ENCODE measurements at regions not wholly inside any gene's neighbourhood (a gene's known extent, or its start where the extent isn't known, plus 50 kb on each side); places are given as distances from the start of the nearest gene placed in this dataset.
A peak's percentile ranks its signal among the peaks of the same experiment; 100 is the strongest.

DNA sequence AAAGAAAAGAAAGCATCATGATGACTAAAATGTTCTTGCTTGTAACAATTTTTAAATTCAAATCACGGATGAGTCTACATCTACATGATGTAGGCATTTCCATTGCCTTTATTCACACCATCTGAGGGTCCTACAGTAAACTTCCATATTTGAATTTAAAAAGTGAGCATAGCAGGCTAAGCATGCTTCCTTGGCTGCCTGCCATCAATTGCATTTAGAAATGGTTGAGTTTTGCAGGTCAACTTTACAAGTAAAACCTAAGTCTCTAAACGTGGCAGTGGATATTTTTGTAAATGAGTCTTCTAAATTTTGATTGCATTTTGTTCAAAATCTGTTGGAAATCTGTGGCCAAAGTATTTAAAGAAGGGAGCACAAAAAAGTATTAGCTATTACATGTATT, 136.5 kb upstream of the PTCH1 start:
- DNase-seq = no peak

DNA sequence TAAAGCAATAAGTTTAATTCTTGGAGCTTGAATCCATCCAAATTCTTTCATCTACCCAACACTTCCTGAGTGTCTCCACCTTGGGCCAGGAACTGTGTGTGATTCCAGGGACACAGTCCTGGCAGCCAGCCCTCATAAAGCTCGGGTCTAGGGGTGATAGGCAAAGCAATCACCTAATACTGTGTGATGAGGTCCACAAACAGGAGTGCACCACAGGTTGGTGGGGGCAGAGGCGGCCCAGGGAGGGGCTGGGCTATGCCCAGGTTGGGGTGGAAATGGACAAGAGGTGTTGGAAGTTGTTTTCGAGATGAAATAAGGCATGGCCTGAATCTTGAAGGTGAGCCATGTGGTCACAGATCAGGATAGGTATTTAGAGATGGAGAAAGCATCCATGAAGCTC, 133.9 kb upstream of the PTCH1 start:
- DNase-seq = no peak

DNA sequence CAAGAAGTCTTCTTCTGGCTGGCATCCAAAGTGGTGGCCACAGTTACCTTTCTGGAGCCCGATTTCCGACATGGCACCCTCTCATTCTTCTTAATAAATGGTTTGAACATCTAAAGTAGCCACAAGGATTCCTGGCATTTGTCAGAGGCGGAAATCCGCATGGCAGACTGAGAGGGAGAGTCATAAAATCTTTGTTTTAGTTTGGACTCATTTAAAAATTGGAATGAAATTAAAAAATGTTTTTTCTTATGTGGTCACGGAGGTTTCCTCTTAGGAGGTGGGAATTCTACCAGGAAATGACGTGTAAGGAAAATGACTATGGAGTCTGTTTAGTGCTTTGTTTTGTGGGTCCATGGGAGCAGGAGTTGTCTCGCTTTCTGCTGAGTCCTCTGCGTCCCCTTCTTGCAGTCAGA, 133.0 kb upstream of the PTCH1 start:
- no peak for DNase-seq

DNA sequence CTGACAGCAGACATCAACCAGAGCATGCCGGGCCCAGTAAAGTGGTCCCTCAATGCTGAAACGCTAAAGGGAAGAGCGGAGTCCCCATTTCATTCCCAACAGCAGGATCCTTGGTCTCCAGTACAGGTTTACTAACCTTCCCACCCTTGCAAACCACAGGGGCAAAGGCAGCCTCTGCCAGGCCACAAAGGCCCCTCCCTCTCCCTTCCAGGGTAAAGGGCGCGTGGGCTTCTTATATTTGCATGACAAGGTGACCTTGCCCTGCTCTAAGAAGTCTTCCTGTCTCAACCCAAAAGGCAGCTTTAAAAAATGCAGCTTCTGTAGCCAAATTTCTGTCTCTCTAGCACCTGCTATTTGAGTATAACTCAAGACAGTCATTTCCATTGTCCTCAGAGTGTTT, 131.5 kb upstream of the PTCH1 start:
- DNase-seq = no peak

DNA sequence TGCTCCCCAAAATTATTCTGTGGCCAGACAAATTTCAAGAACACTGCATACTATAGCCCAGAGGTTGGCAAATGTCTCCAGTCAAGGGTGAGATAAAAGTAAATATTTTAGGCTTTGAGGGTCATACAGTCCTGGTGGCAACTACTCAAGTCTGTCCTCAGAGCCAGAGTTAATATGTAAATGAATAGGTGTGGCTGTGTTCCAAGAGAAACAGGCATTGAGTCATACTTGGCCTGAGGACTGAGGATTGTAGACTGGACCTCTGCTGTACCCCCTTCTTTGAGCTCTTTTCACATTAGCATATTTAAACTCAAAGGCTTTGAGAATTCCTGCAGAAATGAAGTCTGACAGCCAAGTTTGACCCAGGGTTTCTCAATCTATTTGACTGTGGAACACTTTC, 129.2 kb upstream of the PTCH1 start:
- no peak for DNase-seq

DNA sequence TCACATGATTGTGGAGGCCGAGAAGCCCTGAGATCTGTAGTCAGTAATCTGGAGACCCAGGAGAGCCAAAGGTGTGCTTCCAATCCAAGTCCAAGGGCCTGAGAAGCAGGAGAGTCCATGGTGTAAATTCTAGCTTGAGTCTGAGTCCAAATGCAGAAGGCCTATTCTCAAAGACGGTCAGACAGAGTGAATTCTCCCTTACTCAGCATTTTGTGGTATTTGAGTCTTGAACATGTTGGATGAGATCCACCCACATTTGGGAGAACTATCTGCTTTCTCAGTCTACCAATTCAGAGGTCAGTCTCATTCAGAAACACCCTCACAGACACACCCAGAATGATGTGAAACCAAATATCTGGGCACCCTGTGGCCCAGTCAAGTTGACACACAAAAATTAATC, 128.8 kb upstream of the PTCH1 start:
- DNase-seq = no peak

DNA sequence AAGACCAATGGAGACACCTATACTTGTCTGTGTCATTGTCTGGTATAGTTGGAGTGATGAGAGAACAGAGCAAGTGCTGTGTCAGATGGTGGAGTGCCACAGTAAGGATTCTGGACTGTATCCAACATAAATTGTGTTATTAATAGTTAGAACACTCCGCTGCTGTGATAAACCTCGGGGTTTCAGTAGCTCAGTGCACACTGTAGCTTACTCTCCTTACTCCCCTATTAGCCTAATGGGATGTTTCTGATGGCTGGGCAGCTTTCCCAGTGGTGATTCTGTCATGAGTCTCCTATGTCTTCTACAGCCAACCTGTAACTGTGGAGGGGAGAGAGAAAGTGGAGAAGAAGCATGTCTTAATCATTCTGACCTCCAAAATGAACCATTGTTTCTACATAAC, 127.6 kb upstream of the PTCH1 start:
- DNase-seq = no peak

DNA sequence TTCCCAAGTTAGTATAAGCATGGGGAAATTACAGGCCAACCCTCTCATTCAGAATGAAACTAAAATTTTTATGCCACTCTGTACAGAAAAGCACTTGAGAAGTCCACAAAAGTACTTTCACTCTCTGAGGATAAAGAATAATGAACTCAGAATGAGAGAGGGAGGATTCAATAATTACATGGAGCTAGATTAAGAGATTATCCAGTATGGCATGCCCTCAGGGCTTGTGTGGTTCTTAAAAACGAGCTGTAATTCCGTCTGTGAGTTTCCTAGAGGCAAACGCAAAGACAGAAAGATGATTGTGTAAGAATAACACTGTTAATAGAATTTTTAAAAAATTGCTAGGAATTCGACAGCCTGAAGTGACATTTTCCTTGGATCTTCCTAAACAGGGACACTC, 126.8 kb upstream of the PTCH1 start:
- DNase-seq = no peak

DNA sequence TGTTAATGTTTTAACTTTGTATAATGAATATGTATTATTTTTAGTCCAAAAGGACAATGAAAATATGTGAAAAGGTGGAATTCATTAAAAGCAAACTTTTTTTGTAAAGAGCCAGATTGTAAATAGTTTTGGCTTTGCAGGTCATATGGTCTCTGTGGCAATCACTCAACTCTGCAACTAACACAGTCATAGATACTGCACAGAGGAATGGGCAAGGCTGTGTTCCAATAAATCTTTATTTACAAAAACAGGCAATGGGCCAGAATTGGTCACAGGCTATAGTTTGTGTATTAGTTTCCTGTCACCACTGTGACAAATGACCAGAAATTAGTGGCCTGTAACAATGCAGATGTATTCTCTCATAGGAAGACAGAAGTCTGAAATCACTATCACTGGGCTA, 125.4 kb upstream of the PTCH1 start:
- DNase-seq = no peak

DNA sequence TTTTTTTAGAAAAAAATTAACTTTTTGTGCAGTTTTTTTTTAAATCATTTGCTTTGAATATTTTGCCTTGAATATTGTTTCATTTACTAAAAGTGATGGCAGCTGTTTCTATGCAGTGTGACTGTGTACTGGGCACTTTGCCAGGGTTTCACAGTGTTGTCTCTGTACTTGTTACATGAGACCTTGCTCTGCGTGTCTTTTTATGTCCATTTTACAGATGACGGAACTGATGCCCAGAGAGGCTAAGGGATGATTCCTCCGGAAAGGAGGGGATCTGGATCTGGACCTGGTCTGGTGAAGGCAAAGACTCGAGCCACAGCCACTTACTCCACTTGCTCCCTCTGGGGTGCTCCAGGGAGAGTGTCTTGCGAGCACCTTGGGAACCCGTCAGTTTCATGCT, 124.8 kb upstream of the PTCH1 start:
- no peak for DNase-seq

DNA sequence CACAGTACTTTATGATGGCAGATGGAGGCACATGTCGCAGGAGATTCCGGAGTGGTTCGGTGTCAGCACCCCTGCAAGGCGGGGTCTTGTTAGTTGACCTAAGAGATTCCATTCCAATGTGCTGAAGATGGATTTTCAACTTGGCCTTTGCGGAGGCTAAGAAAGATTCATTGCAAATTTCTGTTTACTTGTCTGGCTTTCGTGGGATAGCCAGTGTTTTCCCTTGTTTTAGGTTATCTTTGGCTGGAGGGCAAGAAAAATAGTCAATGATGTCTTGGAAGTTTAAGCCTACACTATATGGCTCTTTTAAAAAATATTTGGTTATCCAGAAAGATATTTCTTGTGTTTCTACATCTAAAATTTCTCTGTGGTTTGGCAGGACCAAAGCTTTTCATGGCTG, 123.6 kb upstream of the PTCH1 start:
- DNase-seq = no peak

DNA sequence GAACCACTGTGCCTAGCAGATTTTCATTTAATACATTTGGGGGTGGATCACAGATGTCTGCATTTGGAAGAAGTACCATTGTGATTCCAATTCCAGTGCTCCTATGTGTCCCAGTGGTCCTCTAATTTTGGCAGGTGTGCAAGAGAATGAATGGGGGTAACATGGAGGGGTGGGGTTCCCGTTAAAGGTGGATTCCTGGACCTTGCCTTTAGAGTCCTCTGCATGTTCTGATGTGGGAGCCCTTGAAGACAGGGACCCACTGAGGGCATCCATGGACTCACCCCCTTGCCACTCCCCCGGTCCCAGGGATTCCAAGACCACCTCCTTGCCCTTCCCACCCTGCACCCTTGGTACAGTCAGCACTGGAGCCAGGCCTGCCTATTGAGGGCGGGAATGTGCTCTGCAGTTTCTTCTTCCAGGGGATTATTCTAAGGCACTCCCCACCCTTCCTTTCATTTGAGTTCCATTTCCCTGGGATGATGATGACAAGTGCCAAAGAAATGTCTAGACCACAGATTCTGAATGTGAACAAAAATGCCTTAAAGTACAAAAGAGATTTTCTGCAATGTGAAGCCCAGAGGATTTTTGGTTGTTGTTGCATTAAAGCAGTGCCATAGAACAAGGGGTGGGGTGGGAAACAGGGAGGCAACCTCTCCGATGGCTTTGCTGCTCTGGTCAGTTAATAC, 119.4 kb upstream of the PTCH1 start:
- DNase-seq = no peak

DNA sequence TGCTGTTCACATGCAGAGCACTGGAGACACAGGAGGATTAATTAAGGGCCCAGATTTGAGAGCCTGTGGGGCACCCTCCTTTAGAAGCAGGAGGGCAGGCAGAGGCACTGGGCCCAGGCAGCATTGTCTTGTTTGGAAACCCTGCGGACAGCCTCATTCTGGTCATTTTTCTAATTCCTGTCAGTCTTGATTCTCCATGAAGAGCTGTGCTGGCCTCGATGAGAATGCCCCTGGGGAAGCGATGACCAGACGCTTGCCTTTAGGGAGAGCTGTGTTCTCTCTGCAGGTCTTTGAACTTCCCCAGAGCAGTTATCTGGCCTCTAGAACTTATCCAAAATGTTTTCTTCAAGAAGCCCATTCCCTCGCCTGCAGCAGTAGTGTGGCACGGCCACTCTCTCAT, 117.8 kb upstream of the PTCH1 start:
- no peak for DNase-seq

DNA sequence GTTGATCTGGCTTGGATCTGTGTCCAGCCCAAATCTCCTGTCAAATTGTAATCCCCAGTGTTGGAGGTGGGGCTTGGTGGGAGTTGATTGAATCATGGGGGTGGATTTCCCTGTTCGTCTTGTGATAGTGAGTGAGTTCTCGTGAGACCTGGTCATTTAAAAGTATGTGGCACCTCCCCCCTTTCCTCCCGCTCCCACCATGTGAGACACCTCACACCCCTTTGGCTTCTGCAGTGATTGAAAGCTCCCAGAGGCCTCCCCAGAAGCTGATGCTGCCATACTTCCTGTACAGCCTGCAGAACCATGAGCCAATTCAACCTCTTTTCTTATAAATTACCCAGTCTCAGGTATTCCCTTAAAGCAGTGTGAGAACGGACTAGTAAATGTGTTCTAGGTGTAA, 117.3 kb upstream of the PTCH1 start:
- no peak for DNase-seq

DNA sequence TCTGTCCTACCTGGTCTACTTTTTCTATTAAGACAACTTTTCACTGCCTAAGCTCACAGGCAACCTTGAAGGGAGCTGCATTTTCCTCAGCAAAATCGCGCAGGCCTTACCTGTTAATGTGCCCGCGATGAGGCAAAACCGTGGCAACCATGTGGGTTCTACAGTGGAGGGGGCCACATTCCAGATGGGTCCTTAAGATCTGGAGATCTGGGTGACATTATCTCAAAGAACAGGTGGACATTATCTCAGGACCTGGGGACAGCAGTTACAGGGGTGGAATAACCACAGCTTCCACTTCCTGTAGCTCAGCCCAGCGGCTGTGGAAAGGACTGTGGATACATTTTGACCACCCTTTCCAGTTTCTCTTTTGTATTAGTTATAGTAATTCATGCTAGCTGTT, 112.8 kb upstream of the PTCH1 start:
- DNase-seq = no peak

DNA sequence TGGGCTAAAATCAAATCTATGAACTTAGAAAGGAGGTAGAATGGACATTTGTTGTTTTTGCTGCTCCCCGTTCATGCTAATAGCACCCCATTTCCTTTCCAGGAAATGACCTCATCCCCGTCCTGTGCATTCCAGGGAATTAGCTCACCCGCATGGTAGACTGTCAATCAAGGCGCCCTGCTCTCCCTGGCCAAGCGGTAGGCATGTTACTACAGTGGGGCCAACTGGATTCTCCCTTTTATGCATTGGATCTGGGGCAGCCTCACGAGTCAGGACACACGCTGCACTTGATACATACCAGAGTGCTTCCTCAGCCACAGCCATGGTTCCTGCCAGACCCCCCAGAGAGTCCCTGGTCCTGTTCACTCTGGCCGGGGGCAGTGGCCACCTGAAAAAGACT, 111.0 kb upstream of the PTCH1 start:
- DNase-seq = no peak

DNA sequence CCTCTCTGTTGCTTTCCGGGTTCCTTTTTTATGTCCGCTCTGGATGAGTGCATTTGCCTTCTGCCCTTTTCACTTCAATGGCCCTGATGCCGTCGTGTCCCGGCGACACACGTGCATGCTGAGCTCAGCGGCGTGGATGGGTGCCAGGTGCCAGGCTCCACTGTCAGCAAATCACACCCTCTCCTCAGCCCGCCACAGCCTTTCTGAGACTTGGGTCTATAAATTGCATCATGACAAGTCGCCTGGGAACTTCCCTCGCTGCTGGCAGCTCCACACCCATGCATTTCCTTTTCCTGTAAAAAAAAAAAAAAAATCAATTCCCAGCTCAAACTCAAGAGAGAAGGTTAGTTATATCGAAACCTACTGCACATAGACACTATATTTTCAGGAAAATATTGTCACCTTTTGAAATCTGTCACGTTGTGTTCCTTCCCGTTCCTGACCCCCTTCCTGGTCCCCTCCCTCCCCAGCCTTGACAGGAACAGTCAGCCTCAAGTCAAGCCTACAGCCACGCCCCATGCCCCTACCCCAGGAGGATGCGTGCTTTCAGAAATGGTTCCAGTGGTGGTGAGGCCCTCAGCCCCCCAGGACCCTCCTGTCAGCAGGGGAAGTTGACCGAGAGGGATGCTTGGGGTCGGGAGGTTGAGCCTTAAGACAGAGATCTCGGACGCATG, 110.3 kb upstream of the PTCH1 start:
- DNase-seq = peak; percentile 19

DNA sequence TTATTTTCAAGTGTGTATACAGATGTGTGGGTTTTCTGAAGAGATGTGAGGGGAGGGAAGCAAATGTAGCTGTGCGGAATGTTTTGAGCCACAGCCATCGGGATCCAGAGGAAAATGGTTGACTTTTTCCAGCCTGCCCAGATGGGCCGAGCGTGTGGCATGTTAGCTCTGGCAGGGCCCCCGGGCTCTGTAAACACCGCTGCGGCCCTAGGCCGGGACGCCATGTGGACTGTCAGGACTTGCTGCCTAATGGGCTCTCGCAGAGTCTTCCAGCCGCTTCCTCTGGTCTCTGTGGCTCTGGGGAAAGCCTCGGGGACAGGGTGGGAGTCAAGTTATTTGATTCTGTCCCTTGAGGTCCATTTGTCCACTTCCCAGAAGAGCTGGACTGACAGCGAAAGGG, 109.6 kb upstream of the PTCH1 start:
- DNase-seq = no peak

DNA sequence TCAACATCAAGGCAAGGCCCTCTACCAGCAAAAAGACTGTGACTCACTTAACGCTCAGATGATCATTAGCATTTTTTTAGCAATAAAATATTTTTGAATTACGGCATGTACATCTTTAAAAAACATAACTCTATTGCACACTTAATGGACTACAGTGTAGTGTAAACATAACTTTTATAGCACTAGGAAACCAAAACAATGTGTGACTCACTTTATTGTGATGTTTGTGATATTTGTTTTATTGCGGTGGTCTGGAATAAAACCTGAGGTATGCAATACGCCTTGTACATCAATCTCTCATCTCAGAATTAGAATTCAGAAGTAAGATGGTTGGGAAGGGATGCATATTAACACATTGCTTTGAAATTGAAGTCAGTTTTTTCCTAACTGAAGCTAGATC, 106.9 kb upstream of the PTCH1 start:
- DNase-seq = no peak

DNA sequence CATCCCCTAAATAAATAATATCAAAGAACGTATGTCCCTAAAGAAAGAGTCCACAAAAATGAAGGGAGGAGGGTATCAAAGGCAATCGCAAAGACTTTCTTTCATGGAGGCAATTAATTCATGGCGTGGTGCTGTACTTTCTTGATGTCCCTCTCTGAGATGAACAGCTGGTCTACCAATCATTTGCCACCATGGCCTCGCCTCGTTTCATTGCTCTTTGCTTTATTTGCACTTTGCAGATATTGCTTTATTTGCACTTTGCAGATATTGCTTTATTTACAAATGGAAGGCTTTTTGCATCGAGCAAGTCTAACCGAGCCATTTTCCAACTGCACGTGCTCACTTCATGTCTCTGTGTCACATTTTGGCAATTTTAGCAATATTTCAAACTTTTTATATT, 104.0 kb upstream of the PTCH1 start:
- DNase-seq = no peak

DNA sequence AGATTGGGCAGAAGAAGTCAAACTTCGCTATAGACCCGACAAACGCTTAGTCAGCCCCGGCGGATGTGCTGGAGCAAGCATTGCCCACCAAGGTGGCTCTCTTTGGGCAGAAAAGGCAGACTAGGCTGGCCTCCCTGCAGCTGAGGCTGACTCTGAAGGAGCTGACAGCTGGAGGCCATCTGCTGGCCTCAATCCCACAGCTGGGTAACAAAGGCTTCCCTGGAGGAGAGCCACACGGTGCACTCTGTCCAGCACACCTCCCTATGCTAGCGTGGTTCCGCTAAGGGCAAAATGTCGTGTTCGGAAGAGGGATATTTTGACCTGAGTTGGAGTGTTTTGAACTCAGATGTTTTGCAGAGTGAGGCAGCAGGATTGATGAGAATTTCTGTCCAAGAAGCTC, 103.5 kb upstream of the PTCH1 start:
- no peak for DNase-seq

DNA sequence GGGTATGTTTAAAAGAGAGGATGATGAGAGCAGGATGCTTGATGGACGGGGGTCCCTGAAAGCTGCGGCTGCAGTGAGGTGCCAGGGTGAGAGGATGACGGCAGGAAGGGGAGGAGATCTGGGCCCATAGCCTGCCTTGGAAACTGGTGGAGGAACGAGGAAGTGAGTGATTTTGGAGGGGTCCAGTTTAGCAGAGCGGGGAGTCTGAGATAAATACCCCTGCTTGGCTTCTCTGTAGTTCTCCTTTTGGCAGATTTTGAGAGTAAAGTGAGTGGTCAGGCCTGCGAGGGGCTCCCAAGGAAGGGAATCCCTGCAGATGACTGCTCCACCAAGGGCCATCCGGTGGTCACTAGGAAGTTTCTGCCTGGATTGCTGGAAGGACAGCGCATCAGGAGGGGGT, 98.5 kb upstream of the PTCH1 start:
- no peak for DNase-seq

DNA sequence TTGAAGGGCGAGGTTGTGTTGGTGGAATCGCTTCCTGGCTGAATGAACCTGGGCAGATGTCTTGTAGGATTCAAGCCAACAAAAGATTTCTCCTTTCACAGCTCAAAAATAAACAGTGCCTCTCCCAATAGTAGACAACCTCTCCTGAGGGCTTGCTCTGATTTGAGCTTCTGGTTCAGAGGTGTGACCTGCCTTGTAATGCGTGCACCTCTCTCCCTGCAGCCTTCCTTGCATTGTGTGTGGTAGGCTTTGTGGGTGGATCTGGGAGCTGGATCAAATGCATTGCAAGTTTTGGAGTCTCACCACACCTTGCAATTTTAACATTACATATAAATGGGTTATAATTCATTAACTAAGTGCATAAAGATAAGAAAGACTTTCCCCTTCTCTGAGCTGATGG, 96.9 kb upstream of the PTCH1 start:
- DNase-seq = no peak

DNA sequence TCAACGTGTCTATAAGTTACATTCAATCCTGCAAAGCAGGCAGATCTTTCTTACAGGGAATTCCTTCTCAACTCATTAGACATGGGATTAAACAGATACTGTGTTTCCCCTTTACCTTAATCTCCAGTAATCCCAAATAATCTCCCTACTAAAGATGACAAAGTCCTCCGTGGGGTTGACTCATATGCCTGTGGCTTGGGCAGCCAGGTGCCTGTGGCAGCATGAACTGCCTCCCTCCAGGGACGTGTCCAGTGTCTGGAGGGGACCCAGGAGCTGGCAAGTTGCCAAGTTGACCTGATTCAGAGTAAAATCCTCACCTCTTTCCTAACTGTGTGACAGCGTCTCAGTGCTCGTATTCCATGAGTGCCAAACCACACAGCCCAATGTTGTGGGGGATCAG, 94.6 kb upstream of the PTCH1 start:
- no peak for DNase-seq

Data from activated T-cell treated with anti-CD3 and anti-CD28 coated beads for 4 hours (primary cell).